ENCODE measurements at regions not wholly inside any gene's neighbourhood (a gene's known extent, or its start where the extent isn't known, plus 50 kb on each side); places are given as distances from the start of the nearest gene placed in this dataset.

- no peaks in the 10 kb centered on the region for H3K27me3 ChIP-seq (ENCODE audit: control insufficient read depth, insufficient read depth, low read length)
- DNase-seq (ENCODE audit: low read depth): no peak
- FAIRE-seq: no peak
- H3K4me3 ChIP-seq (ENCODE audit: low read depth, low read length): no peak overlapping the region
- no peaks in the 10 kb centered on the region for H3K36me3 ChIP-seq (ENCODE audit: control insufficient read depth, insufficient read depth, low read length)
- TF ChIP-seq CTCF (IDR thresholded peaks at IDR 0.05; ENCODE audit: insufficient read depth, low read length, severe bottlenecking): no peak
Observed at GRCh38 chr6:155974811-155975323, 519.2 kb upstream of the NOX3 start.

- no peak for DNase-seq (ENCODE audit: low read depth)
- no peak for TF ChIP-seq CTCF (IDR thresholded peaks at IDR 0.05; ENCODE audit: insufficient read depth, low read length, severe bottlenecking)
- Histone ChIP-seq H3K36me3 (ENCODE audit: control insufficient read depth, insufficient read depth, low read length) (no peaks in the 10 kb centered on the region), H3K27me3 (ENCODE audit: control insufficient read depth, insufficient read depth, low read length) (no peaks in the 10 kb centered on the region), H3K4me3 (ENCODE audit: low read depth, low read length) (no peak overlapping the region)
- FAIRE-seq: no peak
Observed at GRCh38 chr6:155974359-155974758, 518.7 kb upstream of the NOX3 start.

DNA sequence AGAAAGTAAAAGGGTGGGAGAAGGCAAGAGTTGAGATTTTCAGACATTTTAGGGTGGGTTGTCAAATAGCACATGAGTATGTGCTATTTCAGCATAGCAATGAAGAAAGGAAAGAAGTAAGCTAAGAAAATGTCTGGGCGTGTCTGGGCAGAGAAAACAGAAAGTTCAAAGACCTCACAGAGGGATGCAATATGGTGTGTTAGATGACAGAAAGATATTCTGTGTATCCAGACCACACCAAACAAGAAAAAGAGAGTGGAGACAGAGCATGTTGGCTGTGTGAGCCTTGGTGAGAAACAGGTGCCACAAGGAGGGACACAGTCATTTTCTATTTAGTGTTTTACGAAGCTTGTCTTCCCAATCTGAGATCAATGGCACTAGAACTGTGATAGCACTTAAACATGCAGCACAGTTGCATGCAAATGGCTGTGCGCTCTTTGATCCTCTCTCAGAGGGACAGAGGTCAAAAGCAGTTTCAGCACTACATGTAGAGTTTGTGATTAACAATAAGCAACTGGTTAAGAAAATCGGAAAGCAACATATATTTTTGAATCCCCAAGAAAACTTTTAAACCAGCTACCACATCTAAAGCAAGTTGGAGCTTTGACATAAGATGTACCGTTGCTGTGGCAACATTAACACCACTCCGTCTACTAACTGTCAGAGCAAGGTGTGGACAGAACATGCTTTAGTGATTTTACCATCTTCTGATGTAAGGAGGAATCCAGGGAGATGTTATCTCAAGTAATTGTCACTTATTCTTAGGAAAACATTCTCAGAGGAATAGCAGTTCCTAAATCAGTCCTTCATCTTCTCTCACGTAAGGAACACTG, 515.5 kb upstream of the NOX3 start:
- no peaks in the 10 kb centered on the region for H3K36me3 ChIP-seq (ENCODE audit: control insufficient read depth, insufficient read depth, low read length)
- no peaks in the 10 kb centered on the region for H3K27me3 ChIP-seq (ENCODE audit: control insufficient read depth, insufficient read depth, low read length)
- DNase-seq (ENCODE audit: low read depth): no peak
- no peak for FAIRE-seq
- no peak overlapping the region for H3K4me3 ChIP-seq (ENCODE audit: low read depth, low read length)
- TF ChIP-seq CTCF (IDR thresholded peaks at IDR 0.05; ENCODE audit: insufficient read depth, low read length, severe bottlenecking): no peak

- Histone ChIP-seq H3K36me3 (ENCODE audit: control insufficient read depth, insufficient read depth, low read length) (no peaks in the 10 kb centered on the region), H3K4me3 (ENCODE audit: low read depth, low read length) (no peak overlapping the region), H3K27me3 (ENCODE audit: control insufficient read depth, insufficient read depth, low read length) (no peaks in the 10 kb centered on the region)
- DNase-seq (ENCODE audit: low read depth) (no peak), FAIRE-seq (no peak)
- no peak for TF ChIP-seq CTCF (IDR thresholded peaks at IDR 0.05; ENCODE audit: insufficient read depth, low read length, severe bottlenecking)
Observed at GRCh38 chr6:155970472-155970871, 514.8 kb upstream of the NOX3 start.

DNA sequence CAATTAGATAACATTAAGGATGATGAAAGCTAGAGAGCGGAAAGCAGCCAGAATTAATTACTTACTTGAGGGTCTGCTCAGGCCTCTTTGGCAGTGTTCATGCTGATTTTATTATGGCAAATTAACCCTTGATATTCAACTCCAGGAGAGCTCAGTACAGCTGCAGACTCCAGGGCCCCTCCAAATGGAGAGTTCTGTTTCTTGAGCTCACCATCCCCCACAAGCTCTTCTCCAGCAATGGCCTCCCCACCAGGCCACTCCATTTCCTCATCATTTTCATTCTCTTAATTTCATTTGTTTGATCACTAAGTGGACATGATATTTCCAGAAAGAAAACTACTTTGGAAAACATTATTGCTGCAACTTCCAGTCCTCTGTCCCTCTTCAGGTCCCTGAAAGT, 513.3 kb upstream of the NOX3 start:
- DNase-seq (ENCODE audit: low read depth) (no peak), FAIRE-seq (no peak)
- H3K27me3 ChIP-seq (ENCODE audit: control insufficient read depth, insufficient read depth, low read length): no peaks in the 10 kb centered on the region
- TF ChIP-seq CTCF (IDR thresholded peaks at IDR 0.05; ENCODE audit: insufficient read depth, low read length, severe bottlenecking): no peak
- H3K36me3 ChIP-seq (ENCODE audit: control insufficient read depth, insufficient read depth, low read length): no peaks in the 10 kb centered on the region
- H3K4me3 ChIP-seq (ENCODE audit: low read depth, low read length): no peak overlapping the region
